Breast epithelium (tissue), 4 donors: ENCODE measurements at regions not wholly inside any gene's neighbourhood (a gene's known extent, or its start where the extent isn't known, plus 50 kb on each side); places are given as distances from the start of the nearest gene placed in this dataset.
A peak's percentile ranks its signal among the peaks of the same experiment; 100 is the strongest.

Source experiments
- DNase-seq, 2 donors: peaks; one replicate each; pipeline ENCODE4 v3.0.0-alpha.2; 2019; ENCODE audit warnings: low spot score in 2 of 2
- H3K27ac ChIP-seq, 2 donors: fragments of 200-600 bp; sonication (generic) in 1 of 2; one replicate each; pipeline ENCODE4 v1.5.1; 2016 to 2019; ENCODE audit warnings: mild to moderate bottlenecking in 1 of 2
- H3K27me3 ChIP-seq, 2 donors: fragments of 200-600 bp; sonication (generic) in 1 of 2; one replicate each; pipeline versions ENCODE4 v1.5.1 to v1.6.0; 2017 to 2019; ENCODE audit warnings: control low read depth in 1 of 2, mild to moderate bottlenecking in 1 of 2
- H3K36me3 ChIP-seq: fragments of 200-600 bp; one replicate; pipeline ENCODE4 v1.5.1; 2019
- H3K4me1 ChIP-seq, 2 donors: fragments of 200-600 bp; sonication (generic); one replicate each; pipeline ENCODE4 v1.5.1; 2016 to 2019; ENCODE audit warnings: control low read depth in 1 of 2
- H3K4me3 ChIP-seq, 3 donors: fragments of 200-600 bp; sonication (generic); 1 replicate in 2 of 3; 2 replicates in 1 of 3; pipeline ENCODE4 v1.5.1; 2016 to 2019; ENCODE audit warnings: mild to moderate bottlenecking in 3 of 3, moderate library complexity in 2 of 3
- H3K9me3 ChIP-seq, 2 donors: fragments of 200-600 bp; sonication (generic) in 1 of 2; one replicate each; pipeline ENCODE4 v1.5.1; 2016 to 2019; ENCODE audit warnings: control low read depth in 1 of 2
- POLR2A ChIP-seq: fragments of 450-650 bp; IDR thresholded peaks from one replicate; pipeline ENCODE4 v1.6.1; 2016; ENCODE audit warnings: antibody characterized with exemption, mild to moderate bottlenecking, moderate library complexity
- POLR2AphosphoS5 ChIP-seq, 3 donors: sonication (generic); formaldehyde crosslinking; IDR thresholded peaks; one replicate each; pipeline ENCODE4 v1.6.1; 2017; ENCODE audit warnings: antibody characterized with exemption in 3 of 3
- intact Hi-C: fragments of 100-400 bp; cut with DNase I; formaldehyde crosslinking; loops from one replicate; pipeline ENCODE4 v1.15.1; 2023; ENCODE audit warnings: low total_unique reads
- TF ChIP-seq, protein P1 (sequence below), 3 donors: fragments of 450-650 bp; IDR thresholded peaks; one replicate each; pipeline ENCODE4 v1.5.1; 2016 to 2017; ENCODE audit warnings: antibody characterized with exemption in 3 of 3, mild to moderate bottlenecking in 3 of 3, moderate library complexity in 3 of 3

DNA sequence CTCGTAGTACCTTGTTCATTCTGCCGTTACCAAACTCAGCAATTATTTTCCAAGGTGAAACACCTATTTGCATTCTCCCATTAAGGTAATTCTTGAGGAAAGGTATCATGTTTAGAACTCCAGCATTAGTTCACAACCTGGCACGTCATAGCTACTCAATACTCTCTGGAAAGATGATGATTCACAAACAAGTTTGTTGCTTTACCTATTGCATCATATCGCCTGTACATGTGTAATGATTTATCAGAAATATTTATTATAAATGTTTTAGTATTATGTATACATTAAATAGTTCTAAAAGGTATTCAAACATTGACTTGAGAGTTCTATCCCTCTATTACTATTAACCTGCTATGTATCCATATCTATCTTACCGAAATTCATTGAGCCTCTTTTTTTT is 658.3 kb upstream of the PITX2 start:
- intact Hi-C loops: loop anchor here (10.0 kb wide), 1 partner anchor 646 kb away; no protein-coding TSS in a partner anchor
- Histone ChIP-seq H3K36me3 (no peaks in the 10 kb centered on the region), H3K4me1 (no peaks in the 10 kb centered on the region), H3K4me3 (no peak overlapping the region), H3K9me3 (no peaks in the 10 kb centered on the region), H3K27me3 (peaks cover 0 to 4% of the 10 kb centered on the region in 2 donors), H3K27ac (no peak overlapping the region)
- DNase-seq: no peak
- TF ChIP-seq, protein P1, sequence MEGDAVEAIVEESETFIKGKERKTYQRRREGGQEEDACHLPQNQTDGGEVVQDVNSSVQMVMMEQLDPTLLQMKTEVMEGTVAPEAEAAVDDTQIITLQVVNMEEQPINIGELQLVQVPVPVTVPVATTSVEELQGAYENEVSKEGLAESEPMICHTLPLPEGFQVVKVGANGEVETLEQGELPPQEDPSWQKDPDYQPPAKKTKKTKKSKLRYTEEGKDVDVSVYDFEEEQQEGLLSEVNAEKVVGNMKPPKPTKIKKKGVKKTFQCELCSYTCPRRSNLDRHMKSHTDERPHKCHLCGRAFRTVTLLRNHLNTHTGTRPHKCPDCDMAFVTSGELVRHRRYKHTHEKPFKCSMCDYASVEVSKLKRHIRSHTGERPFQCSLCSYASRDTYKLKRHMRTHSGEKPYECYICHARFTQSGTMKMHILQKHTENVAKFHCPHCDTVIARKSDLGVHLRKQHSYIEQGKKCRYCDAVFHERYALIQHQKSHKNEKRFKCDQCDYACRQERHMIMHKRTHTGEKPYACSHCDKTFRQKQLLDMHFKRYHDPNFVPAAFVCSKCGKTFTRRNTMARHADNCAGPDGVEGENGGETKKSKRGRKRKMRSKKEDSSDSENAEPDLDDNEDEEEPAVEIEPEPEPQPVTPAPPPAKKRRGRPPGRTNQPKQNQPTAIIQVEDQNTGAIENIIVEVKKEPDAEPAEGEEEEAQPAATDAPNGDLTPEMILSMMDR (IDR thresholded peaks at IDR 0.05): no peak
- TF ChIP-seq POLR2AphosphoS5 (IDR thresholded peaks at IDR 0.05) (no peak), POLR2A (no peak)

DNA sequence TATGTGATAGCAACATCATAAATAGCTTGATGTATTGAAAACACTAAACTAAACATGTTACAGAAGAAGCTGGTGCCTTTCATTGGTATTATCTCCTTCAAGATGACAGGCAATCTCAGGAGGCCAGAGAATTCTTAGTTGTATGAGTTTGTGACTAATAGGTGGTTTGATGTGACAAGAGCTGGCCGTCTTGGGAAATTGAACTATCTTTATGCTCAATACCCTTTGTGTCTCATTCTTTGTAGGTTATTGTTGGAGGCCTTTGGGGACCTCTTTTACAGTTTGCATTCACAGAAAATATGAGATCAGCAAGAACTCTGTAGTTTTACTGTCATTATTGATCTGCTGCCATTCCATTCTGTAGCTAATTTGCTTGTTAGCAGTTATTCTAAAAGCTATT is 659.2 kb upstream of the PITX2 start:
- Histone ChIP-seq H3K4me1 (no peaks in the 10 kb centered on the region), H3K4me3 (no peak overlapping the region), H3K27me3 (peaks cover 0 to 4% of the 10 kb centered on the region in 2 donors), H3K36me3 (no peaks in the 10 kb centered on the region), H3K27ac (no peak overlapping the region), H3K9me3 (no peaks in the 10 kb centered on the region)
- intact Hi-C loops: loop anchor here (10.0 kb wide), 1 partner anchor 647 kb away; no protein-coding TSS in a partner anchor
- DNase-seq: no peak
- TF ChIP-seq POLR2AphosphoS5 (IDR thresholded peaks at IDR 0.05): no peak
- no peak for TF ChIP-seq POLR2A

DNA sequence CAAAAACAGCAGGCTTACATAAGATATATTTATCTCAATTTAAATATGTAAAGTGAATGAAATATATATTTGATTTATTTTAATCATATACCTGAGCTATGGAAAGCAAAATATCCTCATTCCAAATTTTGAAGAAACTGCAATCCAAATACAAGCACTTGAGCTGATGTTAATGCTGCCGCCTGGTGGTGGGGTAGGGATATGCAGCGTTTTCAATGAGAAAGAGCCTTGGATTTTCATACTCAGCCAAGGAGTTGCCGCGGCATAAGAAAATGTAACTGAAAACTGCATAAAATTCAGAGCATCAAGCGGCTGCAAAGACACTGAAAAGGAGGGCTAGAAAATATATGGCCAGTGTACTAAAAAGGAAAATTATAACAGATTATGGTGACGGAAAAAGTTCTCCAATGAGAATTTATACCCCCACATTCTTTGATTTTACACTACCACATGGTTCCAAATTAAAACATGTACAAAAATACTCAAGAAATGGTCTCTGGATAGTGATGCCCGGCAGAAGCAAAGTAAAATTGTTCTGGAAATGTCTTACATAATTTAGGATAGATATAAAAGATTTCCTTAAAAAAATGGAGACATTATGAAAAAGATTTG is 660.3 kb upstream of the PITX2 start:
- H3K27ac ChIP-seq: no peak overlapping the region
- peaks cover 0 to 4% of the 10 kb centered on the region in 2 donors for H3K27me3 ChIP-seq
- intact Hi-C loops: loop anchor here (10.0 kb wide), 1 partner anchor 648 kb away; no protein-coding TSS in a partner anchor
- TF ChIP-seq POLR2A: no peak
- TF ChIP-seq POLR2AphosphoS5 (IDR thresholded peaks at IDR 0.05): no peak
- TF ChIP-seq, protein P1 (IDR thresholded peaks at IDR 0.05): peak; percentile 52 to 62 (median 56)
- H3K4me1 ChIP-seq: no peaks in the 10 kb centered on the region
- no peaks in the 10 kb centered on the region for H3K9me3 ChIP-seq
- no peak overlapping the region for H3K4me3 ChIP-seq
- peak; percentile 19 to 63 for DNase-seq
- H3K36me3 ChIP-seq: no peaks in the 10 kb centered on the region

DNA sequence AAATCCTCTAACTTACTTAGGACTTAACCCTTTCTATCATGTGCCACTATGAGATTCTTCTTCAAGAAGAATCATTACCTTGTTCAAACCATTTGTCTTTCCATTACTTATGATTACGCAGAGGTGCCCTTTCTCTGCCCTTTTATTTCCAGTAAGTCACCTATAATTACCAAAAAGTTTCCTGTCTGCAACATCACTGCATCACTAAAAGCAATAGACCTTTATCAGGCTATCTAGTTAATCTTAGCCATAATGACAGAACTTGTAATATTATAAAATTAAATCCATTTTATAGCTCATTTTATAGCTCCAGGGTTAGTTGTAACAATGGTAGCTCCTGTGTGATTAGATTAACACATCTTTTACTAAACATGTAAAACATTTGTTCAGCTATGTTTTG is 673.6 kb upstream of the PITX2 start:
- DNase-seq: no peak
- intact Hi-C loops: no loop called here
- Histone ChIP-seq H3K27ac (no peak overlapping the region), H3K36me3 (no peaks in the 10 kb centered on the region), H3K4me1 (no peaks in the 10 kb centered on the region), H3K9me3 (no peaks in the 10 kb centered on the region), H3K4me3 (no peak overlapping the region), H3K27me3 (no peaks in the 10 kb centered on the region)
- TF ChIP-seq POLR2A (no peak), POLR2AphosphoS5 (IDR thresholded peaks at IDR 0.05) (no peak)
- TF ChIP-seq, protein P1 (IDR thresholded peaks at IDR 0.05): no peak

DNA sequence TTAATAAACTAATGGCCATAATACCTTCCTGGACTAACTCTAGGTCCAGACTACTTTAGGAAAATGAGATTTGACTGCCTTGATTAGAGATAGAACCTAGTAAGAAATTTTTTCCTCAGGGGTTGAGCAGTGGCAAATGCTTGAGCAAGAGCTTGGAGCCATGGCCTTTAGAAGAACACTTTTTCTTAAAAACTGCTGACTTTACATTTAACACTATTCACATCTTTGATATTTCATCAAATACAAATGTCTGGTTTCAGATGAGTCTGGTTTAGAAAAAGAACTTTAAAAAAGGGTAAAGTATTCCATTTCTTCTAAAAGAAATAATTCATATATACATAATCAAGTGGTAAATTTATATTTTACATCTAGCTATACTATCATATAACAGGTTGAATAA is 680.9 kb upstream of the PITX2 start:
- H3K4me3 ChIP-seq: no peak overlapping the region
- H3K36me3 ChIP-seq: no peaks in the 10 kb centered on the region
- H3K27me3 ChIP-seq: no peaks in the 10 kb centered on the region
- no peak for DNase-seq
- no peak overlapping the region for H3K27ac ChIP-seq
- intact Hi-C loops: no loop called here
- H3K4me1 ChIP-seq: no peaks in the 10 kb centered on the region
- TF ChIP-seq, protein P1 (IDR thresholded peaks at IDR 0.05): no peak
- TF ChIP-seq POLR2A (no peak), POLR2AphosphoS5 (IDR thresholded peaks at IDR 0.05) (no peak)
- peaks cover 0 to 5% of the 10 kb centered on the region in 2 donors for H3K9me3 ChIP-seq
